ENCODE measurements at regions not wholly inside any gene's neighbourhood (a gene's known extent, or its start where the extent isn't known, plus 50 kb on each side); places are given as distances from the start of the nearest gene placed in this dataset.
A peak's percentile ranks its signal among the peaks of the same experiment; 100 is the strongest.

DNA sequence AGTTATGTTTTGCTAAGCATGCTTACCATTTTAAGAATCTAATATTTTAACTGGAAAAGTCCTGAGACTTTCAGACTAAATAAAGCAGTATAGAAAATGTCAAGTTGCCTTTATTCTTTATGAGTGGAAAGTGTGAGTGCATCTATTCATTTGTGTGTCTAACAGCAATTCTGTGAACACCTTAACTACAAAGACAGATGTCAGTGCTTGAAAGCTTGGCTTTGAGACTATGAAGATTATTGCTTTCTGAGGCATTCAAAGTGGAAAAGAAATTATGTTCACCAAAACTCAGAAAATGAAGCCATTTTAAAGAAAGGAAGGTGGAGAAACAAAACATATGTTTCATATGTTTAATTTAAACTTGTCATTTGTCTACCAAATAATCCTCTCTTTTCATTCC lies 294.5 kb upstream of the SEMA3C start:
- Mint-ChIP-seq H3K27ac (no peak overlapping the region), H3K9me3 (peaks cover 0 to 15% (median 0%) of the 10 kb centered on the region in 11 donors), H3K36me3 (no peaks in the 10 kb centered on the region), H3K4me1 (no peaks in the 10 kb centered on the region), H3K4me3 (no peak overlapping the region), H3K27me3 (no peaks in the 10 kb centered on the region)
- no peak for ATAC-seq
- H3K4me1 ChIP-seq (ENCODE audit: control insufficient read depth in 2 of 2, insufficient read depth in 2 of 2, low read length in 2 of 2), result no peaks in the 10 kb centered on the region
- intact Hi-C loops (cut with micrococcal nuclease), result no loop called here
- ChIA-PET POLR2A (no interaction called here), CTCF (no interaction called here)
- no peaks in the 10 kb centered on the region for H3K9me3 ChIP-seq (ENCODE audit: control insufficient read depth in 2 of 3, low read length in 3 of 3)
- no peaks in the 10 kb centered on the region for H3K36me3 ChIP-seq (ENCODE audit: control insufficient read depth in 2 of 3, insufficient read depth in 3 of 3, low read length in 3 of 3)
- H3K27me3 ChIP-seq (ENCODE audit: control insufficient read depth in 2 of 2, insufficient read depth in 2 of 2, low read length in 2 of 2), result no peaks in the 10 kb centered on the region
- H3K4me3 ChIP-seq (ENCODE audit: low read length), result no peak overlapping the region
- H3K27ac ChIP-seq (ENCODE audit: low read depth, low read length), result no peak overlapping the region
- no peak for DNase-seq

DNA sequence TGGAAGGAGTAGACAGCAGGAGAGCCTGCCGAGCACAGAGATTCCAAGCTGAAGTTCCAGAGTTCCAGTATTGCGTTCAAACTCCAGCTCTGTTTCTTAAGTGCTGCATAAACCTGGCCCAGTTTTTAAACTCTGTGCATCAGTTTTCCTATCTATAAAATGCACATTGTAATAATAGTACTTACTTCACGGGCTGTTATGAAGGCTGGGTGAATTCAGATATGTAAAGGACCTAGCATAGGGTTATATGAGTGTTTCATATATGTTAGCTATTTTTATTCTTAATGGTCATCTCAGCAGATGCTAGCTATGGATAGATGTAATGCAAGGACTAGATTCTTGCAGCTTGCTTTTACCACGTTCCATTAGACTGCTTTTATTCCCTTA lies 293.1 kb upstream of the SEMA3C start:
- H3K36me3 ChIP-seq (ENCODE audit: control insufficient read depth in 2 of 3, insufficient read depth in 3 of 3, low read length in 3 of 3), result no peaks in the 10 kb centered on the region
- Mint-ChIP-seq H3K9me3 (peaks cover 0 to 13% (median 0%) of the 10 kb centered on the region in 11 donors), H3K4me3 (no peak overlapping the region), H3K27me3 (no peaks in the 10 kb centered on the region), H3K4me1 (no peaks in the 10 kb centered on the region), H3K27ac (no peak overlapping the region), H3K36me3 (no peaks in the 10 kb centered on the region)
- CTCF ChIA-PET, result no interaction called here
- ATAC-seq, result no peak
- H3K9me3 ChIP-seq (ENCODE audit: control insufficient read depth in 2 of 3, low read length in 3 of 3), result no peaks in the 10 kb centered on the region
- H3K27me3 ChIP-seq (ENCODE audit: control insufficient read depth in 2 of 2, insufficient read depth in 2 of 2, low read length in 2 of 2), result no peaks in the 10 kb centered on the region
- DNase-seq, result no peak
- no peak overlapping the region for H3K27ac ChIP-seq (ENCODE audit: low read depth, low read length)
- intact Hi-C loops (cut with micrococcal nuclease), result no loop called here
- H3K4me1 ChIP-seq (ENCODE audit: control insufficient read depth in 2 of 2, insufficient read depth in 2 of 2, low read length in 2 of 2), result no peaks in the 10 kb centered on the region
- no peak overlapping the region for H3K4me3 ChIP-seq (ENCODE audit: low read length)
- POLR2A ChIA-PET, result interaction anchor here (0.6 kb wide), 1 partner anchor 20 kb away, joined by 3 read pairs; no protein-coding TSS in a partner anchor

DNA sequence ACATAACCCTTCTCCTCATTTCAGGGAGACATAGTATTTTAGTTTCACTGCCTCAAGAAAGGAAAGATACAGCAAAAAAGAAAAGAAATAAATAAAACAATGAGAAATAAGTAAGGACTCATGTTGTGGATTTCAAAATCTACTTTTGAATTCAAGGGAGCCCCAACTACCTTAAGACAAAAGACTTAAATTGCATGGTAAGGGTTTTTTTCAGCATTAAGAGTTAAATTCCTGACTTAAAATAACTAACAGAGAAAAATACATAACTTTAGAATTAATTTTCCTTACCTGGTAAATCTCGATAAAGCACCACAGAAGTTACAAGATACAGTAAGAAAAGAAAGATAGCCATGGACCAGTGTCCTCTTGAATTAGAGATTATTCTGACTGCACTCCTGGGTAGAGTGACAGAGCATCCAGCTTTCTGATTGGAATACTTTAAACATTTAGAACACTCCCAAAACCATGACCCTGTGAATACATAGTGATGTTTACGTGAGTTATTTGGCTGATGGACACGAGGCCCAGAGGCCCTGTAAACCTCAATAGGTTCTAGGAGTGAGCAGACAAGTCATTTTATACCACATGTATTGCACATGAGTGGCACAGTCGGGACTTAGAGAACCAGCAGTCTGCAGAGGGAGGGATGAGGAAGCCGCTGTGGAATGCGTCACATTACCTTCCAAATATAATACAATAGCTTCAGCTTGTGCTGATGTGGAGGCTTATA lies 292.5 kb upstream of the SEMA3C start:
- H3K36me3 Mint-ChIP-seq, result no peaks in the 10 kb centered on the region
- DNase-seq, result no peak
- Histone ChIP-seq H3K4me3 (ENCODE audit: low read length) (no peak overlapping the region), H3K36me3 (ENCODE audit: control insufficient read depth in 2 of 3, insufficient read depth in 3 of 3, low read length in 3 of 3) (no peaks in the 10 kb centered on the region), H3K27ac (ENCODE audit: low read depth, low read length) (no peak overlapping the region), H3K4me1 (ENCODE audit: control insufficient read depth in 2 of 2, insufficient read depth in 2 of 2, low read length in 2 of 2) (no peaks in the 10 kb centered on the region), H3K9me3 (ENCODE audit: control insufficient read depth in 2 of 3, low read length in 3 of 3) (no peaks in the 10 kb centered on the region), H3K27me3 (ENCODE audit: control insufficient read depth in 2 of 2, insufficient read depth in 2 of 2, low read length in 2 of 2) (no peaks in the 10 kb centered on the region)
- H3K27ac Mint-ChIP-seq, result no peak overlapping the region
- peaks cover 0 to 13% (median 0%) of the 10 kb centered on the region in 11 donors for H3K9me3 Mint-ChIP-seq
- ChIA-PET POLR2A (interaction anchor here (0.6 kb wide), 1 partner anchor 20 kb away, joined by 3 read pairs; no protein-coding TSS in a partner anchor), CTCF (no interaction called here)
- no peak overlapping the region for H3K4me3 Mint-ChIP-seq
- H3K4me1 Mint-ChIP-seq, result no peaks in the 10 kb centered on the region
- H3K27me3 Mint-ChIP-seq, result no peaks in the 10 kb centered on the region
- ATAC-seq, result no peak
- intact Hi-C loops (cut with micrococcal nuclease), result no loop called here

DNA sequence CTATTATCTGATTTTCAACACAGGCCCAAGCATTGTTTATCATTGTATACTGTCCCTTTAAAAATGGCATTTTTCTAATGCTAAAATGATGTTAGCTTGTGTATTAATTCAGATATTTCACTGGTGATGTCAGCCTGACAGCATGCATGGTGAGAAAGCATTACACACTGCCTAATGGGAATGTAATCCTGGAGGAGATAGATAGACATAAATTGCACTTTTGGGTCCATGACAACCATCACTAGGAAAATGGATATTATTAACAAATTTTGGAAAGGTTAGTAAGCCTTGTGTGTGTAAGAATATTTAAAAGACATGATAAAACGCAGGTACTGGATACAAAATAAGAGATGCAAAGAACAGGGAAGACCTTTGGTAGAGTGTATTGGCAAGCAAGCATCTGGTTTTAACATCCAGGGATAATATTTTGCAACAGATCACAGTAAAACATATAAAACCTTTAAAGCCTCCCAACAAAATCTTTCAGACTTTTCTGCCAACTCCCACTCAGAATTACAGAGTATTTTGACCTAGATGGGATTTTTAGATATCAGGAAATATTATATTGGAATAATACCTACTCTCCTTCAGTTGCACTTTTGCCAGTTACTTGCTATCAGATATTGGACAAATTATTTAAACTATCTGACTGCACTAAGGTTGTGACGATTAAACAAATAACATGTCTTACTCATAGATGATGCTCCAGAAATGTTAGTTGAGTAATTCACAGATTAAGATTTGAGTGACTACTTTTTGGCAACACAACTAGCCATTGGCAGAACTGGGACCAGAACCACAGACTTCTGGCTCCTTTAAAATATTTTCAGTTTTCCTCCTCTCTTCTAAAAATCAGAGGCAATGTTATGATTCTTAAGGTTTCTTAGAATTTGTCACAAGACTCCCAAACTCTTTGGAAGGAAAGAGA lies 291.6 kb upstream of the SEMA3C start:
- intact Hi-C loops (cut with micrococcal nuclease), result no loop called here
- CTCF ChIA-PET, result no interaction called here

DNA sequence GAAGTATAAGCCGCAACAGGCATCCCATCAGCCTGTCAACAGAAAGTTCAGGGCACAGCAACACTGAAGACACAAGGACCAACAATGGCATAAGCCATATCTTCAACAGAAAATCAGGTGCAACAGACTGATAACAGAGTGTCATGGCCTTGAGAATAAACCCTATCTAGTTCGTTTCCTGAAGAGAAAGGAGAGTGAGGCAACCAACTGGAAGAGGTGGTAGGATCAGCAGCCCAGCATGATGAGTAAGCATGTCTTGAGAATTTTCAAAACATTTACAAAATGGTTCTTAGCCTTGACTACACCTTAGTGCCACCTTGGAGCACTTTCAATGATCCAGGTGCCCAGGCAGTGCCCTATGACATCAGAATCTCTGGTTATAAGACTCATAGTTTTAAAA lies 290.2 kb upstream of the SEMA3C start:
- ChIA-PET CTCF (no interaction called here), POLR2A (no interaction called here)
- Mint-ChIP-seq H3K4me3 (no peak overlapping the region), H3K27me3 (no peaks in the 10 kb centered on the region), H3K36me3 (no peaks in the 10 kb centered on the region), H3K4me1 (no peaks in the 10 kb centered on the region), H3K9me3 (peaks cover 0 to 17% (median 2%) of the 10 kb centered on the region in 11 donors), H3K27ac (no peak overlapping the region)
- no peaks in the 10 kb centered on the region for H3K27me3 ChIP-seq (ENCODE audit: control insufficient read depth in 2 of 2, insufficient read depth in 2 of 2, low read length in 2 of 2)
- H3K4me3 ChIP-seq (ENCODE audit: low read length), result no peak overlapping the region
- no peaks in the 10 kb centered on the region for H3K36me3 ChIP-seq (ENCODE audit: control insufficient read depth in 2 of 3, insufficient read depth in 3 of 3, low read length in 3 of 3)
- H3K27ac ChIP-seq (ENCODE audit: low read depth, low read length), result no peak overlapping the region
- DNase-seq, result no peak
- H3K9me3 ChIP-seq (ENCODE audit: control insufficient read depth in 2 of 3, low read length in 3 of 3), result no peaks in the 10 kb centered on the region
- intact Hi-C loops (cut with micrococcal nuclease), result no loop called here
- no peaks in the 10 kb centered on the region for H3K4me1 ChIP-seq (ENCODE audit: control insufficient read depth in 2 of 2, insufficient read depth in 2 of 2, low read length in 2 of 2)
- peak; percentile 54 for ATAC-seq

More for the DNA sequence above, 291.6 kb upstream of the SEMA3C start:
- ATAC-seq (no peak), DNase-seq (no peak)
- Histone ChIP-seq H3K4me1 (ENCODE audit: control insufficient read depth in 2 of 2, insufficient read depth in 2 of 2, low read length in 2 of 2) (no peaks in the 10 kb centered on the region), H3K27ac (ENCODE audit: low read depth, low read length) (no peak overlapping the region), H3K4me3 (ENCODE audit: low read length) (no peak overlapping the region), H3K36me3 (ENCODE audit: control insufficient read depth in 2 of 3, insufficient read depth in 3 of 3, low read length in 3 of 3) (no peaks in the 10 kb centered on the region), H3K27me3 (ENCODE audit: control insufficient read depth in 2 of 2, insufficient read depth in 2 of 2, low read length in 2 of 2) (no peaks in the 10 kb centered on the region), H3K9me3 (ENCODE audit: control insufficient read depth in 2 of 3, low read length in 3 of 3) (no peaks in the 10 kb centered on the region)
- no peak overlapping the region for H3K4me3 Mint-ChIP-seq
- H3K27ac Mint-ChIP-seq, result no peak overlapping the region
- no peaks in the 10 kb centered on the region for H3K27me3 Mint-ChIP-seq
- no peaks in the 10 kb centered on the region for H3K36me3 Mint-ChIP-seq
- peaks cover 0 to 12% (median 0%) of the 10 kb centered on the region in 11 donors for H3K9me3 Mint-ChIP-seq
- POLR2A ChIA-PET, result no interaction called here
- no peaks in the 10 kb centered on the region for H3K4me1 Mint-ChIP-seq

DNA sequence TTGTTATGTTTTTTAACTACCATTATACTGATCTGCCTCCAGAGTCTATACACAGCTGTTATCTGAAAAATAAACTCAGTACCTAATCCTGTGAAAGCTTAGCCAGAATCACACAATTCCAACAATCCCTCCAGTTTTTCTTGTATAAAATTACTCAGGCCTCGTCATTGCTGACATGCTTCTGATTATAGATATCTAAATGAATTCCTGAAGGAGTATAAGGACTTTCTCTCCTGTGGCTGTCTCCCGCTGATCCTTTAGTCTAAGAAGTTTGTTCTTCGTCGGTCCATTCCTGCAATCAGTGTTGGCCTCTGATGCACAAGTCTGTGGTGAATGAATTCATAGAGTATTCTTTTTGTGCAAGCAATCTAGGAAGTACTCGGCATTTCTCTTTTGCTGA lies 288.9 kb upstream of the SEMA3C start:
- no peak overlapping the region for H3K27ac ChIP-seq (ENCODE audit: low read depth, low read length)
- H3K4me1 ChIP-seq (ENCODE audit: control insufficient read depth in 2 of 2, insufficient read depth in 2 of 2, low read length in 2 of 2), result no peaks in the 10 kb centered on the region
- Mint-ChIP-seq H3K4me3 (no peak overlapping the region), H3K4me1 (no peaks in the 10 kb centered on the region), H3K36me3 (no peaks in the 10 kb centered on the region), H3K9me3 (peaks cover 0 to 17% (median 2%) of the 10 kb centered on the region in 11 donors), H3K27ac (no peak overlapping the region), H3K27me3 (no peaks in the 10 kb centered on the region)
- ChIA-PET CTCF (no interaction called here), POLR2A (no interaction called here)
- H3K4me3 ChIP-seq (ENCODE audit: low read length), result no peak overlapping the region
- DNase-seq (no peak), ATAC-seq (no peak)
- H3K9me3 ChIP-seq (ENCODE audit: control insufficient read depth in 2 of 3, low read length in 3 of 3), result no peaks in the 10 kb centered on the region
- intact Hi-C loops (cut with micrococcal nuclease), result no loop called here
- no peaks in the 10 kb centered on the region for H3K36me3 ChIP-seq (ENCODE audit: control insufficient read depth in 2 of 3, insufficient read depth in 3 of 3, low read length in 3 of 3)
- no peaks in the 10 kb centered on the region for H3K27me3 ChIP-seq (ENCODE audit: control insufficient read depth in 2 of 2, insufficient read depth in 2 of 2, low read length in 2 of 2)

Data from naive thymus-derived CD4-positive, alpha-beta T cell (primary cell).